ENCODE measurements at regions not wholly inside any gene's neighbourhood (a gene's known extent, or its start where the extent isn't known, plus 50 kb on each side); places are given as distances from the start of the nearest gene placed in this dataset.

- Histone ChIP-seq H3K27ac (no peak overlapping the region), H3K36me3 (no peaks in the 10 kb centered on the region), H3K4me3 (no peak overlapping the region), H3K4me1 (peaks cover 0 to 25% (median 17%) of the 10 kb centered on the region in 6 donors), H3K9me3 (no peaks in the 10 kb centered on the region), H3K27me3 (replicated peaks in 1 of 7) (no peaks in the 10 kb centered on the region)
- TF ChIP-seq CTCF (IDR thresholded peaks at IDR 0.05 in 8 of 11, conservative IDR thresholded peaks at IDR 0.05 in 3 of 11) (peak; percentile 68 to 91 (median 83)), POLR2A (IDR thresholded peaks at IDR 0.05) (no peak), POLR2AphosphoS5 (IDR thresholded peaks at IDR 0.05) (no peak)
- DNase-seq = no peak
- WGBS, 5 donors = 34 to 42% (median 37%) methylated on average over 4 of the region's 4 CpGs
- intact Hi-C loops (cut with DNase I; ENCODE audit: low total_unique reads) = loop anchor here (5.0 kb wide), 1 partner anchor 96 kb away; the partner anchor contains the start of gene HGFAC
These were observed 53.3 kb downstream of the RGS12 start for GRCh38 chr4:3346146-3346545.

GRCh38 chr4:3347871-3348270 lies 55.0 kb downstream of the RGS12 start:
- no peaks in the 10 kb centered on the region for H3K36me3 ChIP-seq
- H3K9me3 ChIP-seq = peaks cover 0 to 15% (median 6%) of the 10 kb centered on the region in 8 donors
- DNase-seq = no peak
- H3K27me3 ChIP-seq (replicated peaks in 1 of 7) = no peaks in the 10 kb centered on the region
- intact Hi-C loops (cut with DNase I; ENCODE audit: low total_unique reads) = loop anchor here (5.0 kb wide), 1 partner anchor 94 kb away; the partner anchor contains the start of gene HGFAC
- H3K27ac ChIP-seq = no peak overlapping the region
- H3K4me3 ChIP-seq = no peak overlapping the region
- no peak for TF ChIP-seq CTCF (IDR thresholded peaks at IDR 0.05 in 8 of 11, conservative IDR thresholded peaks at IDR 0.05 in 3 of 11)
- TF ChIP-seq POLR2A (IDR thresholded peaks at IDR 0.05) = no peak
- no peak for TF ChIP-seq POLR2AphosphoS5 (IDR thresholded peaks at IDR 0.05)
- H3K4me1 ChIP-seq = peaks cover 0 to 13% (median 8%) of the 10 kb centered on the region in 6 donors
- 87 to 96% (median 93%) methylated on average over 4 of the region's 4 CpGs for WGBS, 5 donors

GRCh38 chr4:3348621-3349020 lies 55.8 kb downstream of the RGS12 start:
- no peak overlapping the region for H3K27ac ChIP-seq
- intact Hi-C loops (cut with DNase I; ENCODE audit: low total_unique reads) = loop anchor here (5.0 kb wide), 1 partner anchor 94 kb away; the partner anchor contains the start of gene HGFAC
- H3K27me3 ChIP-seq (replicated peaks in 1 of 7) = no peaks in the 10 kb centered on the region
- no peak overlapping the region for H3K4me3 ChIP-seq
- peaks cover 0 to 19% (median 6%) of the 10 kb centered on the region in 8 donors for H3K9me3 ChIP-seq
- H3K4me1 ChIP-seq = peaks cover 0 to 11% (median 8%) of the 10 kb centered on the region in 6 donors
- no peak for TF ChIP-seq POLR2A (IDR thresholded peaks at IDR 0.05)
- no peak for TF ChIP-seq CTCF (IDR thresholded peaks at IDR 0.05 in 8 of 11, conservative IDR thresholded peaks at IDR 0.05 in 3 of 11)
- TF ChIP-seq POLR2AphosphoS5 (IDR thresholded peaks at IDR 0.05) = no peak
- DNase-seq = no peak
- WGBS, 5 donors = 70 to 87% (median 84%) methylated on average over 7 of the region's 7 CpGs
- H3K36me3 ChIP-seq = no peaks in the 10 kb centered on the region

GRCh38 chr4:3349116-3349515 lies 56.3 kb downstream of the RGS12 start:
- Histone ChIP-seq H3K9me3 (peaks cover 0 to 19% (median 6%) of the 10 kb centered on the region in 8 donors), H3K27ac (no peak overlapping the region), H3K4me3 (no peak overlapping the region), H3K27me3 (replicated peaks in 1 of 7) (no peaks in the 10 kb centered on the region), H3K4me1 (peaks cover 0 to 11% (median 9%) of the 10 kb centered on the region in 6 donors), H3K36me3 (no peaks in the 10 kb centered on the region)
- 75 to 82% (median 77%) methylated on average over 4 of the region's 4 CpGs for WGBS, 5 donors
- TF ChIP-seq POLR2A (IDR thresholded peaks at IDR 0.05) (no peak), CTCF (IDR thresholded peaks at IDR 0.05 in 8 of 11, conservative IDR thresholded peaks at IDR 0.05 in 3 of 11) (no peak)
- intact Hi-C loops (cut with DNase I; ENCODE audit: low total_unique reads) = loop anchor here (5.0 kb wide), 1 partner anchor 93 kb away; the partner anchor contains the start of gene HGFAC
- DNase-seq = no peak

Data from spleen (tissue), 11 donors.